HG03060 (cell line): ENCODE measurements at regions not wholly inside any gene's neighbourhood (a gene's known extent, or its start where the extent isn't known, plus 50 kb on each side); places are given as distances from the start of the nearest gene placed in this dataset.

Source experiments
- ATAC-seq: cut with Tn5 transposase; IDR thresholded peaks from one replicate; pipeline ENCODE4 v1.9.1; 2021; ENCODE audit warnings: low read depth, moderate number of reproducible peaks; ENCODE audit not compliant: unreplicated experiment

GRCh38 chr19:28294395-28294794, 918.6 kb downstream of the UQCRFS1 start:
- ATAC-seq = no peak

- no peak for ATAC-seq
Observed at GRCh38 chr19:28293685-28294084, 919.3 kb downstream of the UQCRFS1 start.

GRCh38 chr19:28292822-28293500, 920.0 kb downstream of the UQCRFS1 start:
- ATAC-seq = no peak

GRCh38 chr19:28291874-28292273, 921.1 kb downstream of the UQCRFS1 start:
- no peak for ATAC-seq

GRCh38 chr19:28290963-28291657, 921.8 kb downstream of the UQCRFS1 start:
- ATAC-seq = no peak

- ATAC-seq = no peak
Observed at GRCh38 chr19:28289295-28290063, 923.5 kb downstream of the UQCRFS1 start.

GRCh38 chr19:28288572-28289264, 924.2 kb downstream of the UQCRFS1 start:
- no peak for ATAC-seq

GRCh38 chr19:28285917-28286316, 927.0 kb downstream of the UQCRFS1 start:
- no peak for ATAC-seq

- no peak for ATAC-seq
Observed at GRCh38 chr19:28285078-28285477, 927.9 kb downstream of the UQCRFS1 start.

- no peak for ATAC-seq
Observed at GRCh38 chr19:28284389-28284788, 928.6 kb downstream of the UQCRFS1 start.

- no peak for ATAC-seq
Observed at GRCh38 chr19:28283592-28283991, 929.4 kb downstream of the UQCRFS1 start.

- no peak for ATAC-seq
Observed at GRCh38 chr19:28281676-28282075, 931.3 kb downstream of the UQCRFS1 start.

GRCh38 chr19:28264556-28264955, 948.4 kb downstream of the UQCRFS1 start:
- no peak for ATAC-seq

GRCh38 chr19:28258829-28259228, 954.1 kb downstream of the UQCRFS1 start:
- no peak for ATAC-seq

GRCh38 chr19:28257396-28257795, 955.6 kb downstream of the UQCRFS1 start:
- ATAC-seq = no peak

GRCh38 chr19:28247243-28247642, 965.7 kb downstream of the UQCRFS1 start:
- ATAC-seq = no peak

GRCh38 chr19:28245937-28246336, 967.0 kb downstream of the UQCRFS1 start:
- no peak for ATAC-seq

GRCh38 chr19:28244966-28245365, 968.0 kb downstream of the UQCRFS1 start:
- no peak for ATAC-seq

- no peak for ATAC-seq
Observed at GRCh38 chr19:28242317-28242927, 970.5 kb downstream of the UQCRFS1 start.

GRCh38 chr19:28239270-28239669, 973.7 kb downstream of the UQCRFS1 start:
- ATAC-seq = no peak
